ENCODE measurements at regions not wholly inside any gene's neighbourhood (a gene's known extent, or its start where the extent isn't known, plus 50 kb on each side); places are given as distances from the start of the nearest gene placed in this dataset.

- no peak for TF ChIP-seq CTCF (IDR thresholded peaks at IDR 0.05)
- intact Hi-C loops (cut with DNase I), result no loop called here
- H3K9me3 ChIP-seq, result no peaks in the 10 kb centered on the region
- DNase-seq (no peak), ATAC-seq (no peak)
- no peak overlapping the region for H3K4me3 ChIP-seq
- no peaks in the 10 kb centered on the region for H3K4me1 ChIP-seq
- no peaks in the 10 kb centered on the region for H3K27me3 ChIP-seq (ENCODE audit: low read depth)
- H3K36me3 ChIP-seq, result no peaks in the 10 kb centered on the region
- no peak overlapping the region for H3K27ac ChIP-seq
Measured at GRCh38 chr4:81626851-81627250, 155.1 kb upstream of the RASGEF1B start.

- intact Hi-C loops (cut with DNase I), result no loop called here
- no peak for ATAC-seq
- no peak for TF ChIP-seq CTCF (IDR thresholded peaks at IDR 0.05)
Measured at GRCh38 chr4:81625422-81626417, 154.0 kb upstream of the RASGEF1B start.

GRCh38 chr4:81623434-81623833, 151.7 kb upstream of the RASGEF1B start:
- H3K36me3 ChIP-seq, result no peaks in the 10 kb centered on the region
- no peak for ATAC-seq
- no peak overlapping the region for H3K27ac ChIP-seq
- intact Hi-C loops (cut with DNase I), result no loop called here
- H3K4me3 ChIP-seq, result no peak overlapping the region
- no peak for DNase-seq
- no peaks in the 10 kb centered on the region for H3K27me3 ChIP-seq (ENCODE audit: low read depth)
- no peak for TF ChIP-seq CTCF (IDR thresholded peaks at IDR 0.05)
- no peaks in the 10 kb centered on the region for H3K4me1 ChIP-seq
- H3K9me3 ChIP-seq, result no peaks in the 10 kb centered on the region

More at GRCh38 chr4:81625422-81626417, 154.0 kb upstream of the RASGEF1B start:
- Histone ChIP-seq H3K4me1 (no peaks in the 10 kb centered on the region), H3K36me3 (no peaks in the 10 kb centered on the region), H3K27me3 (ENCODE audit: low read depth) (no peaks in the 10 kb centered on the region), H3K27ac (no peak overlapping the region), H3K4me3 (no peak overlapping the region), H3K9me3 (no peaks in the 10 kb centered on the region)
- DNase-seq, result no peak

GRCh38 chr4:81622474-81623184, 150.9 kb upstream of the RASGEF1B start:
- H3K36me3 ChIP-seq, result no peaks in the 10 kb centered on the region
- H3K4me1 ChIP-seq, result no peaks in the 10 kb centered on the region
- no peaks in the 10 kb centered on the region for H3K9me3 ChIP-seq
- H3K4me3 ChIP-seq, result no peak overlapping the region
- ATAC-seq (no peak), DNase-seq (no peak)
- H3K27ac ChIP-seq, result no peak overlapping the region
- TF ChIP-seq CTCF (IDR thresholded peaks at IDR 0.05), result no peak
- no peaks in the 10 kb centered on the region for H3K27me3 ChIP-seq (ENCODE audit: low read depth)
- intact Hi-C loops (cut with DNase I), result no loop called here

- DNase-seq, result no peak
- Histone ChIP-seq H3K4me1 (no peaks in the 10 kb centered on the region), H3K9me3 (no peaks in the 10 kb centered on the region), H3K27ac (no peak overlapping the region), H3K36me3 (no peaks in the 10 kb centered on the region), H3K4me3 (no peak overlapping the region), H3K27me3 (ENCODE audit: low read depth) (no peaks in the 10 kb centered on the region)
- ATAC-seq, result no peak
- intact Hi-C loops (cut with DNase I), result no loop called here
- TF ChIP-seq CTCF (IDR thresholded peaks at IDR 0.05), result no peak
Measured at GRCh38 chr4:81622028-81622427, 150.3 kb upstream of the RASGEF1B start.
